Mesenchymal stem cell (in vitro differentiated cells and primary cell): ENCODE measurements at regions not wholly inside any gene's neighbourhood (a gene's known extent, or its start where the extent isn't known, plus 50 kb on each side); places are given as distances from the start of the nearest gene placed in this dataset.
A peak's percentile ranks its signal among the peaks of the same experiment; 100 is the strongest.

Source experiments
- DNase-seq: peaks from one replicate; pipeline ENCODE4 v3.0.0-alpha.2; 2013
- H2AFZ ChIP-seq: one replicate; pipeline ENCODE4 v1.6.1; 2013; ENCODE audit warnings: low read depth, mild to moderate bottlenecking, control low read depth, inconsistent platforms, low read length, moderate library complexity
- H2AK5ac ChIP-seq: 2 replicates; pipeline ENCODE4 v1.6.1; 2013; ENCODE audit warnings: low read length, moderate library complexity, mild to moderate bottlenecking, inconsistent platforms; ENCODE audit not compliant: severe bottlenecking
- H2BK120ac ChIP-seq: one replicate; pipeline ENCODE4 v1.6.1; 2013; ENCODE audit warnings: low read depth, mild to moderate bottlenecking, inconsistent platforms, low read length, moderate library complexity
- H2BK12ac ChIP-seq, 2 experiments: one replicate each; pipeline ENCODE4 v1.6.1; 2013; ENCODE audit warnings: inconsistent platforms in 2 of 2, low read length in 2 of 2, mild to moderate bottlenecking in 2 of 2, moderate library complexity in 2 of 2, control low read depth in 1 of 2
- H2BK15ac ChIP-seq: one replicate; pipeline ENCODE4 v1.6.1; 2013; ENCODE audit warnings: mild to moderate bottlenecking, low read depth, inconsistent platforms; ENCODE audit not compliant: poor library complexity, severe bottlenecking
- H2BK5ac ChIP-seq: 2 replicates; pipeline ENCODE4 v1.6.1; 2013; ENCODE audit warnings: low read depth, mild to moderate bottlenecking, low read length, control low read depth, inconsistent platforms; ENCODE audit not compliant: poor library complexity, severe bottlenecking
- H3K14ac ChIP-seq, 2 experiments: one replicate each; pipeline ENCODE4 v1.6.1; 2013; ENCODE audit warnings: inconsistent platforms in 2 of 2, low read length in 2 of 2, control low read depth in 1 of 2, mild to moderate bottlenecking in 1 of 2, moderate library complexity in 1 of 2
- H3K18ac ChIP-seq, 2 experiments: one replicate each; pipeline ENCODE4 v1.6.1; 2013; ENCODE audit warnings: inconsistent platforms in 2 of 2, low read length in 2 of 2, control low read depth in 1 of 2, low read depth in 1 of 2, mild to moderate bottlenecking in 1 of 2
- H3K23ac ChIP-seq, 2 experiments: one replicate each; pipeline ENCODE4 v1.6.1; 2013; ENCODE audit warnings: inconsistent platforms in 2 of 2, low read length in 2 of 2, mild to moderate bottlenecking in 2 of 2, moderate library complexity in 2 of 2, control low read depth in 1 of 2
- H3K27ac ChIP-seq: 2 replicates; pipeline ENCODE4 v1.5.1; 2013; ENCODE audit warnings: mild to moderate bottlenecking, moderate library complexity, low read length, control low read depth, inconsistent platforms; ENCODE audit not compliant: poor library complexity, severe bottlenecking
- H3K27me3 ChIP-seq, 2 experiments: 2 replicates each; pipeline versions ENCODE4 v1.6.1 to v1.7.0; 2013; ENCODE audit warnings: low read length in 2 of 2, mild to moderate bottlenecking in 2 of 2, moderate library complexity in 2 of 2, control low read depth in 1 of 2, inconsistent platforms in 1 of 2; ENCODE audit not compliant: control insufficient read depth in 1 of 2, insufficient read depth in 1 of 2
- H3K36me3 ChIP-seq, 2 experiments: 2 replicates each; pipeline versions ENCODE4 v1.6.1 to v1.7.0; 2013; ENCODE audit warnings: low read length in 2 of 2, control low read depth in 1 of 2, inconsistent platforms in 1 of 2, low read depth in 1 of 2, mild to moderate bottlenecking in 1 of 2; ENCODE audit not compliant: insufficient read depth in 2 of 2, control insufficient read depth in 1 of 2
- H3K4ac ChIP-seq, 2 experiments: one replicate each; pipeline ENCODE4 v1.6.1; 2013; ENCODE audit warnings: inconsistent platforms in 2 of 2, low read length in 2 of 2, mild to moderate bottlenecking in 2 of 2, moderate library complexity in 2 of 2, control low read depth in 1 of 2, low read depth in 1 of 2
- H3K4me1 ChIP-seq: 2 replicates; pipeline ENCODE4 v1.6.1; 2013; ENCODE audit warnings: low read depth, low read length, control low read depth; ENCODE audit not compliant: control insufficient read depth, insufficient read depth
- H3K4me2 ChIP-seq: 2 replicates; pipeline ENCODE4 v1.6.1; 2013; ENCODE audit warnings: low read length, mild to moderate bottlenecking, inconsistent platforms; ENCODE audit not compliant: poor library complexity, severe bottlenecking
- H3K4me3 ChIP-seq, 2 experiments: 2 replicates each; pipeline versions ENCODE4 v1.5.1 to v1.7.0; 2013; ENCODE audit warnings: low read length in 2 of 2, mild to moderate bottlenecking in 2 of 2, control low read depth in 1 of 2, low read depth in 1 of 2; ENCODE audit not compliant: insufficient read depth in 1 of 2
- H3K79me1 ChIP-seq: replicated peaks from 2 replicates; pipeline ENCODE4 v1.6.1; 2013; ENCODE audit warnings: mild to moderate bottlenecking, control low read depth, low read length, inconsistent platforms; ENCODE audit not compliant: poor library complexity, severe bottlenecking
- H3K9ac ChIP-seq: 2 replicates; pipeline ENCODE4 v1.7.0; 2013; ENCODE audit warnings: mild to moderate bottlenecking, low read length, moderate library complexity
- H3K9me3 ChIP-seq: 2 replicates; pipeline ENCODE4 v1.7.0; 2013; ENCODE audit warnings: mild to moderate bottlenecking, low read length; ENCODE audit not compliant: control insufficient read depth
- H4K8ac ChIP-seq: one replicate; pipeline ENCODE4 v1.6.1; 2013; ENCODE audit warnings: inconsistent platforms, mild to moderate bottlenecking, low read length, moderate library complexity
- H4K91ac ChIP-seq: one replicate; pipeline ENCODE4 v1.6.1; 2013; ENCODE audit warnings: mild to moderate bottlenecking, low read length, inconsistent platforms
- WGBS: methylation state at CpG from one replicate; pipeline ENCODE4 v1.1.7; 2013; ENCODE audit warnings: mixed read lengths; 5-methylcytosine and 5-hydroxymethylcytosine counted together

DNA sequence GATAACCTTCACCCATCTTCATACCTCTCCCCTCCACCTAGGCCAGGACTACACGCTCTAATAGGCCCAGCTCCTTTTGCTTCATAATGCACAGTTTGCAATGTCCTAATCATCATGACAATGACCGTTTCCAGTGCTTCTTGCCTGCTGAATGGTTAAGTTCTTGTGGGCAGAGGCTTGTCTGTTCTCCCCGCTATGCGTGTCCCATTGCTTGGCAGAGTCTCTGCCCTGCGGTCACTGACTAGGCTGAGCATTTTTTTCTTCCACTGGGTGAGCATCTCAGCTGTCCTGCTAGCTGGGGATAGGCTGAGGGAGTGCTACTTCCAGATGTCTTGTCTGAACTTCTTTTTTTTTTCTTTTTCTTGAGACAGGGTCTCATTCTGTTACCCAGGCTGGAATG, 314.7 kb downstream of the UQCRFS1 start:
- Histone ChIP-seq H3K9me3 (no peaks in the 10 kb centered on the region), H2BK5ac (no peak overlapping the region), H3K79me1 (no peaks in the 10 kb centered on the region), H3K4me1 (peaks cover 2% of the 10 kb centered on the region), H3K23ac (no peak overlapping the region), H4K91ac (no peak overlapping the region), H3K36me3 (no peaks in the 10 kb centered on the region), H3K9ac (no peak overlapping the region), H2BK15ac (no peak overlapping the region), H2BK120ac (no peak overlapping the region), H2AK5ac (no peak overlapping the region), H3K4me3 (no peak overlapping the region), H3K14ac (no peak overlapping the region), H2BK12ac (no peak overlapping the region), H3K18ac (no peak overlapping the region), H3K27me3 (no peaks in the 10 kb centered on the region), H4K8ac (no peak overlapping the region), H3K4me2 (no peak overlapping the region), H3K27ac (no peak overlapping the region), H3K4ac (no peak overlapping the region), H2AFZ (no peak overlapping the region)
- DNase-seq, result no peak
- WGBS, result 67% methylated on average over 4 of the region's 5 CpGs

GRCh38 chr19:28889941-28890670, 322.8 kb downstream of the UQCRFS1 start:
- H3K9ac ChIP-seq, result no peak overlapping the region
- H3K23ac ChIP-seq, result no peak overlapping the region
- H2AFZ ChIP-seq, result no peak overlapping the region
- no peak overlapping the region for H3K4me2 ChIP-seq
- peaks cover 0 to 7% of the 10 kb centered on the region in 2 experiments for H3K27me3 ChIP-seq
- 70% methylated on average over 14 of the region's 14 CpGs for WGBS
- H3K18ac ChIP-seq, result no peak overlapping the region
- H2BK5ac ChIP-seq, result no peak overlapping the region
- no peak overlapping the region for H4K8ac ChIP-seq
- no peak overlapping the region for H3K4ac ChIP-seq
- no peaks in the 10 kb centered on the region for H3K9me3 ChIP-seq
- no peak overlapping the region for H4K91ac ChIP-seq
- no peak overlapping the region for H3K27ac ChIP-seq
- H2AK5ac ChIP-seq, result peak overlapping the region; percentile 10
- H2BK15ac ChIP-seq, result no peak overlapping the region
- H2BK120ac ChIP-seq, result no peak overlapping the region
- no peak overlapping the region for H3K4me3 ChIP-seq
- no peaks in the 10 kb centered on the region for H3K36me3 ChIP-seq
- H3K79me1 ChIP-seq, result no peaks in the 10 kb centered on the region
- no peak overlapping the region for H2BK12ac ChIP-seq
- no peak overlapping the region for H3K14ac ChIP-seq
- no peak for DNase-seq
- peaks cover 3% of the 10 kb centered on the region for H3K4me1 ChIP-seq

DNA sequence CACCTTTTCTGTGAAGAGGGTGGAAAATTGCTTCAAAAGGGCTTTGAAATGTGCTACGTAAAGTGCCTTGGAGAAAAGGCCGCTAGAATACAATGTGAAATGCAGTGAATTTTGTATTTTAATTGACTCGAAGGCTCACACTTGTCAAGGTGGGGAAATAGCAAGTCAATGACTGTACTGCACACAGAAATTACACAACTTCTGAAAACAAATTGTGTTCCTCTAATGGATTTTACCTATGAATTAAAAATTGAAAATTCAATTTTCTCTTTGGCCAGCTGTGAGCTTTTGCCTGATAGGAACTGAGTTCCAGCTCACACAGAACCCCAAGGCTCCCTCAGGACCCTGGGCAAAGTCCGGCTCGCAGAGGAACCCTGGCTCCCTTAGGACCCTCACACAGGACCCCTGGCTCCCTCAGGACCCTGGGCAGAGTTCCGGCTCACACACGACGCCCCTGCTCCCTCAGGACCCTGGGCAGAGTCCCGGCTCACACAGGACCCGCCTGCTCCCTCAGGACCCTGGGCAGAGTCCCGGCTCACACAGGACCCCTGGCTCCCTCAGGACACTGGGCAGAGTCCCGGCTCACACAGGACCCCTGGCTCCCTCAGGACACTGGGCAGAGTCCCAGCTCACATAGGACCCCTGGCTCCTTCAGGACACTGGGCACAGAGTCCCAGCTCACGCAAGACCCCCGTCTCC, 324.9 kb downstream of the UQCRFS1 start:
- Histone ChIP-seq H3K23ac (no peak overlapping the region), H3K18ac (no peak overlapping the region), H3K9me3 (no peaks in the 10 kb centered on the region), H2BK120ac (no peak overlapping the region), H2AFZ (no peak overlapping the region), H4K91ac (no peak overlapping the region), H2AK5ac (no peak overlapping the region), H2BK15ac (no peak overlapping the region), H3K4ac (no peak overlapping the region), H3K4me1 (peaks cover 9% of the 10 kb centered on the region), H2BK5ac (no peak overlapping the region), H3K79me1 (no peaks in the 10 kb centered on the region), H4K8ac (no peak overlapping the region), H3K36me3 (no peaks in the 10 kb centered on the region), H3K27me3 (peaks cover 0 to 7% of the 10 kb centered on the region in 2 experiments), H3K14ac (no peak overlapping the region), H3K9ac (no peak overlapping the region), H3K4me2 (no peak overlapping the region), H3K4me3 (no peak overlapping the region), H2BK12ac (no peak overlapping the region), H3K27ac (no peak overlapping the region)
- WGBS, result 68% methylated on average over 13 of the region's 14 CpGs
- no peak for DNase-seq

GRCh38 chr19:28886708-28887107, 326.2 kb downstream of the UQCRFS1 start:
- Histone ChIP-seq H2BK5ac (no peak overlapping the region), H3K27me3 (peaks cover 0 to 7% of the 10 kb centered on the region in 2 experiments), H3K36me3 (no peaks in the 10 kb centered on the region), H2AK5ac (no peak overlapping the region), H3K4me1 (peaks cover 20% of the 10 kb centered on the region), H3K9ac (no peak overlapping the region), H3K18ac (no peak overlapping the region), H3K79me1 (no peaks in the 10 kb centered on the region), H3K4me2 (no peak overlapping the region), H3K4ac (no peak overlapping the region), H2AFZ (no peak overlapping the region), H3K27ac (no peak overlapping the region), H2BK120ac (no peak overlapping the region), H4K8ac (no peak overlapping the region), H4K91ac (no peak overlapping the region), H3K14ac (no peak overlapping the region), H3K23ac (no peak overlapping the region), H2BK12ac (no peak overlapping the region), H2BK15ac (no peak overlapping the region), H3K4me3 (no peak overlapping the region), H3K9me3 (no peaks in the 10 kb centered on the region)
- no peak for DNase-seq
- WGBS, result 60% methylated on average over 3 of the region's 3 CpGs
